ENCODE measurements at regions not wholly inside any gene's neighbourhood (a gene's known extent, or its start where the extent isn't known, plus 50 kb on each side); places are given as distances from the start of the nearest gene placed in this dataset.

GRCh38 chr2:176645494-176645893, 376.3 kb downstream of the MTX2 start:
- H3K27ac Mint-ChIP-seq, result no peak overlapping the region
- no peak for ATAC-seq
- no peak for DNase-seq (ENCODE audit: low spot score)
- H3K9me3 Mint-ChIP-seq, result no peaks in the 10 kb centered on the region
- no peak overlapping the region for H3K4me3 Mint-ChIP-seq
- H3K36me3 Mint-ChIP-seq, result no peaks in the 10 kb centered on the region
- TF ChIP-seq SOX15 (CRISPR knock-in tag; IDR thresholded peaks at IDR 0.05), result no peak
- TF ChIP-seq EMX1 (CRISPR knock-in tag; IDR thresholded peaks at IDR 0.05), result no peak
- no peak for TF ChIP-seq TEAD1 (CRISPR knock-in tag; IDR thresholded peaks at IDR 0.05)
- TF ChIP-seq ELF4 (CRISPR knock-in tag; IDR thresholded peaks at IDR 0.05; ENCODE audit: low read depth), result no peak
- no peak for TF ChIP-seq ZSCAN18 (CRISPR knock-in tag; IDR thresholded peaks at IDR 0.05)
- no peak for TF ChIP-seq MYBL2 (CRISPR knock-in tag; IDR thresholded peaks at IDR 0.05)
- TF ChIP-seq USF2 (CRISPR knock-in tag; IDR thresholded peaks at IDR 0.05), result no peak
- ChIA-PET CTCF (interaction anchor here (1.2 to 3.2 kb wide), 6 partner anchors 9 to 505 kb away, joined by 3 to 23 read pairs (median 11); no protein-coding TSS in a partner anchor), POLR2A (no interaction called here)
- H3K27me3 Mint-ChIP-seq (ENCODE audit: low read depth), result peaks cover 88% of the 10 kb centered on the region
- H3K4me1 Mint-ChIP-seq, result peaks cover 51% of the 10 kb centered on the region

- no peaks in the 10 kb centered on the region for H3K9me3 Mint-ChIP-seq
- H3K4me1 Mint-ChIP-seq, result peaks cover 54% of the 10 kb centered on the region
- H3K27me3 Mint-ChIP-seq (ENCODE audit: low read depth), result peaks cover 82% of the 10 kb centered on the region
- CTCF ChIA-PET, result interaction anchor here (0.6 to 3.2 kb wide), 10 partner anchors 8 to 518 kb away, joined by 3 to 23 read pairs (median 7); no protein-coding TSS in a partner anchor
- TF ChIP-seq NR1H2 (CRISPR knock-in tag; IDR thresholded peaks at IDR 0.05) (no peak), SP1 (CRISPR knock-in tag; conservative IDR thresholded peaks at IDR 0.05) (no peak), ZBTB21 (CRISPR knock-in tag; IDR thresholded peaks at IDR 0.05; ENCODE audit: borderline replicate concordance) (no peak), NFATC4 (CRISPR knock-in tag; IDR thresholded peaks at IDR 0.05) (no peak), ZBTB43 (CRISPR knock-in tag; IDR thresholded peaks at IDR 0.05) (no peak), TEAD1 (CRISPR knock-in tag; IDR thresholded peaks at IDR 0.05) (no peak; the same call in 1 of the 2 replicates), MLX (CRISPR knock-in tag; IDR thresholded peaks at IDR 0.05) (no peak)
- ATAC-seq (peak; percentile 86), DNase-seq (ENCODE audit: low spot score) (no peak)
- no peak overlapping the region for H3K27ac Mint-ChIP-seq
- POLR2A ChIA-PET, result no interaction called here
- no peaks in the 10 kb centered on the region for H3K36me3 Mint-ChIP-seq
- no peak overlapping the region for H3K4me3 Mint-ChIP-seq
Measured at GRCh38 chr2:176646033-176646615, 376.9 kb downstream of the MTX2 start.

GRCh38 chr2:176647325-176648165, 378.3 kb downstream of the MTX2 start:
- DNase-seq (ENCODE audit: low spot score), result no peak
- no peak for ATAC-seq
- Mint-ChIP-seq H3K9me3 (no peaks in the 10 kb centered on the region), H3K4me3 (no peak overlapping the region), H3K4me1 (peaks cover 58% of the 10 kb centered on the region), H3K36me3 (no peaks in the 10 kb centered on the region), H3K27ac (no peak overlapping the region), H3K27me3 (ENCODE audit: low read depth) (peaks cover 68% of the 10 kb centered on the region)
- TF ChIP-seq IRF2 (CRISPR knock-in tag; IDR thresholded peaks at IDR 0.05; ENCODE audit: borderline replicate concordance, low read depth) (no peak), HMGXB4 (CRISPR knock-in tag; IDR thresholded peaks at IDR 0.05) (no peak), NR2C2 (CRISPR knock-in tag; IDR thresholded peaks at IDR 0.05) (no peak), STAT6 (CRISPR knock-in tag; conservative IDR thresholded peaks at IDR 0.05; ENCODE audit: low read depth) (no peak)
- ChIA-PET POLR2A (no interaction called here), CTCF (interaction anchor here (0.6 to 2.6 kb wide), 5 partner anchors 166 to 522 kb away, joined by 3 to 12 read pairs (median 12); no protein-coding TSS in a partner anchor)

Data from WTC11 (cell line).